GM19455 (cell line): ENCODE measurements at regions not wholly inside any gene's neighbourhood (a gene's known extent, or its start where the extent isn't known, plus 50 kb on each side); places are given as distances from the start of the nearest gene placed in this dataset.

Experiments used
- ATAC-seq: cut with Tn5 transposase; IDR thresholded peaks from one replicate; pipeline ENCODE4 v1.9.1; 2021; ENCODE audit not compliant: unreplicated experiment

DNA sequence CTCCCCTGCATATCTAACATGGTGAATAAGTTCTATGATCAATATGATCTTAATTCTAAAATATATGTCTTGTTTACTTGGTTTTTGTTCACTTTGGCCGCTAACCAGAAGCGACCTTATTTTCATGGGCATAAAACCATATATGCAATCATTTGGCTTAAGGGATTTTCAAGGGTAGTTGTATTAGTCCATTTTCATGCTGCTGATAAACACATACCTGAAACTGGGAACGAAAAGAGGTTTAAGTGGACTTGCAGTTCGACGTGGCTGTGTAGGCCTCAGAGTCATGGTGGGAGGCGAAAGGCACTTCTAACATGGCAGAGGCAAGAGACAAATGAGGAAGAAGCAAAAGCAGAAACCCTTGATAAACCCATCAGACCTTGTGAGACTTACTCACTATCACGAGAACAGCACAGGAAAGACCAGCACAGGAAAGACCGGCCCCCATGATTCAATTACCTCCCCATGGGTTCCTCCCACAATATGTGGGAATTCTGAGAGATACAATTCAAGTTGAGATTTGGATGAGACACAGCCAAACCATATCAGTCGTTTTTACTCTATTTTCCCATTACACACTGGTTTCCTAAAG lies 114.3 kb upstream of the CPEB2 start:
- ATAC-seq, result no peak

DNA sequence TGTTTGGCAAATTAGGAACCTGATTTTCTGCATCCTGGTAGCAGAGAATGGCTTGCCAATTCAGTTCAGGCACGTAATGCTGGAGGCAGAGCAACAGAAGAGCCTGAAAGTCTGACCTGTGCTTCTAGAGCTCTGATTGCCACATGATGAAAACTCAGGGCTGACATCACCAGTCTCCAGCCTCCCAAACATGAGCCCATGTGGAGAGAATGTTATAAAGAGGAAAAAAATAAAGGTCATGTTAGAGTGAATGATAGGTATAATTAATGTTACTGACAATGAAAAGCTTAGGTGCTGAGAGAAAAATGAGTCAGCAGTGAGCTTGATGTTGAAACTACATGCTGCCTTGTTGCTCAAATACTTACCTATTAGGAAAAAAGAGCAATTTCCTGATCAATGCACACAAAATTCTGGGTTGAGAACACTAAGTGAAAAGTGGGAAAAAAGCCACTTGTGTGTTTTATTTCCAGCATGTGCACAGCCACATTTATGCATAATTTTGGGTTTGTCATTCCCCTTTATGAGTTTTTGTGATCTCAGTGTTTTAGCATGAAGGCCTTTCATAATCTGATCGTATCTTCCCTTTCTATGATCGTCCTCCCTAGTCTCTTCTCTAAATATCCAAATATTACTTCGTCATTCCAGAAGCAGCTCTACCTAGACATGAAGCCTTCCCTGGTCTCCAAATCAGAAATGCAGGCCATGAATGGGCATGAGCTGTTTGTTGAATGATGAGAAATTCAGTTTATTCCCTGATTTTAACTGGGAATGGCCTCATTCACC lies 113.3 kb upstream of the CPEB2 start:
- ATAC-seq, result no peak

DNA sequence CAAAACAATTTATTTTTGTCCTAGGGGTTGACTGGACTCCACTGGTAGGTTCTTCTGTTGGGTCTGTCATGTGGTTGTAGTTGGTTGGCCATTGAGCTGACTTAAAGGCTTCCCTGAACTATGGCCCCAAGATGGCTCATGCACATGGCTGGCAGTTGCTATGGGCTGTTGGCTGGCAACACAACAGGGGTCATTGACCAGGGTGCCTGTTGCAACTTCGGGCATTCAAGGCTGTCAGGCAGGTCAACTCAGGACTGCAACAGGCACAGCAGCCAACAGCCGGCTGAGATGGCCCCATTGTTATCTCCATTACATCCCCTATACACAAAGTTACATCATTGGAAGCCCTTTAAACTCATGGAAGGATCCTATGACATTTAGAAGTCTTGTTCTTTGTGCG lies 109.7 kb upstream of the CPEB2 start:
- ATAC-seq, result no peak

DNA sequence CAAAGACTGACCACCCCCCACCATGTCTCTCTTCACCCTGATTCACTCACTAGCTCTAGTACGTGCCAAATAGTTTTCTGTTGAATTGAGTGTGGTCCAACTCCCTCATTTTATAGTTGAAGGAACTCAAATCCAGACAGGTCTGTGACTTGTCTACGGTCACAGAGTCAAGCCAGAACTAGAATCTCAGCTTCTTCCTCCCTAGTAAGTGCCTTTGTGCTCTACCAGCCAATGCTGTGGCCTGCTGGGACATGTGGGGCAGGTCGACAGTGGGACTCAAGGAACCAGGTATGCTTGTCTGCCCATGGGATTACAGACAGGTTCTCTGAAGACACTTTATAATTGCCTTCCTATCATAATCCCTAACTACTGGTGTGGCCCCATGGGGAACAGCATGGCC lies 108.6 kb upstream of the CPEB2 start:
- ATAC-seq, result no peak

DNA sequence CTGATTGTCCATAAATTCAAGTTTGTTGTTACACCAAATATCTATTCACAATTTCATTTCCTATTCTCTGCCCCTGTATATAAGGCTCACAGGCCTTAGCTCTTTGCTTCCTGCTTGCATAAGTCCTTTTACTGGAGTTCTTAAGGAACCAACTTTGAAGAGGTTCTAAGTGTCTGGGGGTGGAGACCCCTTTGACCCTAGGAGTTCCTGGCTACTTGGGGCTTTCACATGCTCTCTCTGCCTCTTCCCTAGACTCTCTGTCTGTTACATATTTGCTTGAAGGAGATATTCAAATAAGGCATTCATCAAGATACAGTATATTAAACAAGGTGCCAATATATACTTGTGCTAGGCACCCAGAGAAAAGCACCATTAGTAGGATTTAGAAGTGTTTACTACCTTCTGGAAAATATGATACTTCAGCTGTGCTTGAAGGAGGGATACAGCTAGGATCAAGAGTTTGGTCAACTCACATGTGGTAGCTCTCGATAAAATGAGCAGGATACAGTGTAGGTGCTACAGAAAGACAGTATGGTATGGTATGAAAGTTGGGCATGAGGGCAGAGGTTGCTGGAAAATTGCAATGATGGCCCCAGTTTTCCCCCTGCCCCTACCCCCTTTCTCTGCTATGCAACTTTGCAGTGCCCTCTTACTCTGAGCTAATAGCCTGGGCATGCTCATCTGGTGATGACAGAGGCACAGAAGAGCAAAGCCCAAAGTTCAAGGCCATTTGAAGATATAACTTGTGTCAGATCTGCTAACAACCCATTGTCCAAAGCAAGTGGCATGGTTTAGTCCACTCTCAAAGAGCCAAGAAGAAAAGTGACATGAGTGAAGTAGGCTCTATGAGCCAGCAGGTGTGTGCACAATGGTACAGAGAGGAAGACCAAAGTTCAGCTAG lies 107.6 kb upstream of the CPEB2 start:
- no peak for ATAC-seq

DNA sequence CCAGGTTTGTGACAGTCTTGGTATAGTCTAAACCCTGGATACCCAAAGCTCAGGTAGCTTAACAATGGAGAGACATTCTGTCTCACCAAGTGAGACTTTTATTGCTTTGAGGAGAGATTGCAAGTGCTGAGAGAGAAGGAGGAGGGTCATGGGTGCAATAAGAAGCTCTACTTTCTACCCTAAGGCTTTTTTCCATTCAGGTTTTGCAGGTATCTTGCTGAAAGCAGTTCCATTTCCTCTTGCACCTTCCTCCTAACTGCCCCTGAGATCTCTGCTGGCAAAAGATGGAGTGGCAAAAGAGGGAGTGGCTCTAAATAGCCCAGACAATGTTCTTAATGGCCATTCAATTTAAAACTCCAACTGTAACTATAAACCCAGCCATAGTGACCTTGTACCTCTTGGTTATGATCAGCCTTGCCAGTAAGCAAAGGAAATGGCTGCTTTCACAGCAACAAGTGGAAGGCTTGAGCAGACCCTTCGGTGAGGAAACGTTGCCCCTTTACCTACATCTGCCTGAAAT lies 105.6 kb upstream of the CPEB2 start:
- no peak for ATAC-seq

DNA sequence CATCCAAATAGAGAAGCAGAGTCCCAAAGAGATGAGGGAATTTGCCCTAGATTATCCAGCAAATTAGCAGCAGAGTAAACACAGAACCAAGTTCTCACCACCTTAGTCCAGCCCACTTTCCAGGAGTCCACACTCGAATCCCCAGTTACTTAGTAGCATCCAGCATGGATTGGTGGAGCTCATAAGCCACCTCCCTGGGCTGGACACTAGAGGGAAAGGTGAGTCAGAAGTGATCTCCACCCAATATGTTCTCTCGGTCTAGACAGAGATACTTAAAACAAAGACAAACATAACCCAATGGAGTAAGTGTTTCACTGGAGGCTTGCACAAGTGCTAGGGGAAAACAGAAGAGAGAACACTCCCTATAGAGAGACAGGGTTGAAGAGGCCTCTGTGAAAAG lies 105.1 kb upstream of the CPEB2 start:
- no peak for ATAC-seq

DNA sequence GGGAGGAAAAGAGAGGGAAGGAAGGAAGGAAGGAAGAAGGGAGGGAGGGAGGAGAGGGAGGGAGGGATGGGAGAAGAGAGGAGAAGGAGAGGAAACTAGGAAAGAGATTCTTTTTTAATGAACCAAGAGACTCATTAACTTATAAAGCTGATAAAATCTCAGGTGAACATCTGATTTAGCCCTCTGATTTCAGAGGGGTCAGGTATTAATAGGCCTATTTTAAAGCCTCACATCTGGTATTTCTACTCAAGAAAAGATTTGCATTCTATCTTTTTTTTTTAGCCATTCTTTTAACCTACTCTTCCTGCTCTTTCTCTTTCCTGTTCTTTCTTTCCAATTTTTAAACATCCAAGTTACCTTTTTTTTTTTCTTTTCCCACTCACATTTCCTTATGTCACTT lies 103.3 kb upstream of the CPEB2 start:
- ATAC-seq, result no peak

DNA sequence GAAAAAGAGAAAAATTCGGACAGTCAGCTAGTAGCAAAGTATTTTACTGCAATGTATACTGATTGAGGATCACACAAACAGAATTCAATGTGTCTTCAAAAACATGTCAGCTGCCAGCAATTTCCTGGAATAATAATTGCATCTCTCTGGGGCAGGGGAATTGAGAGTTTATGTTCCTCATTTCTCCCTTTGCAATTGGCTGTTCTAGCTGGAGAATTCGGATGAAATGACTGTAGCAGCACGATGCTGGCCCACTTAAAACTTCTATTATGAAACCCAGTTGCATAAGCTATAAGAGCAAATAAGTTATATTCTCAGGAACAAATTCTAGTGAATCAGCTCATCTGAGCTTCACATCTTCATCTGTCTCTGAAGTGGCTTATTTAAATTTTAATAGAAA lies 99.9 kb upstream of the CPEB2 start:
- no peak for ATAC-seq

DNA sequence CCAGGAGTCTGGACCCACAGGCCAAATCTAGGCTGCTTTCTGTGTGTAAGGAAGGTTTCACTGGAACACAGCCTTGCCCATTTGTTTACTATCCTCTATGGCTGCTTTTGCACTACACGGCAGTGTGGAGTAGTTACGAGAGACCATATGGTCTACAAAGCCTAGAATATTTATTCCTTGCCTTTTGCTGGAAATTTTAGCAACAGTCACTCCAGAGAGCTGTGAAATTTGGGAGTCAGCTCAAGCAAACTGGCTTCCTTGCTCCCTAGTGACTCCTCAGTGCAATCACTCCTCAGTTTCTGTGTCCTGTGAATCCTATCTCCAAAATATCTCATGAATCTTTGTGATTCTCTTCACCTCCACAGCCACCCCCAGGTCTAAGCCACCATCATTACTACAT lies 99.0 kb upstream of the CPEB2 start:
- no peak for ATAC-seq

DNA sequence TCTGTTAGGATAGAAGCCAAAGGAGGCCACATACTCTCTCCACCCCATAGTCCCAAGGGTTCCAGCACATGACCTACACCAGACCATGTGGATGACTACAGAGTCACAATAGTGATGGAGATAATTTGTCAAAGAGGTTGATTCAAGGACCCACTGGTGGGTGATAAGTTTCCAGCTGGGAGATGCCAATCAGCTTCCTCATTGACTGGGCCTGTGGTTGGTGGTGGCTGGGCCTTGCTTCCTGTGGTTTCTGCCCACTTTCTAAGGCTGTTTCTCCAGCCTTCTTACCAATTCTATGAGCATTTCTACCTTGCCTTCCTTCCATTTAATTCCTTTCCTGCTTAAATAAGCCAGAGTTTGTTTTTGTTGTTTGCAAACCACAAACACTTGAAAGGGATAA lies 95.5 kb upstream of the CPEB2 start:
- ATAC-seq, result no peak

DNA sequence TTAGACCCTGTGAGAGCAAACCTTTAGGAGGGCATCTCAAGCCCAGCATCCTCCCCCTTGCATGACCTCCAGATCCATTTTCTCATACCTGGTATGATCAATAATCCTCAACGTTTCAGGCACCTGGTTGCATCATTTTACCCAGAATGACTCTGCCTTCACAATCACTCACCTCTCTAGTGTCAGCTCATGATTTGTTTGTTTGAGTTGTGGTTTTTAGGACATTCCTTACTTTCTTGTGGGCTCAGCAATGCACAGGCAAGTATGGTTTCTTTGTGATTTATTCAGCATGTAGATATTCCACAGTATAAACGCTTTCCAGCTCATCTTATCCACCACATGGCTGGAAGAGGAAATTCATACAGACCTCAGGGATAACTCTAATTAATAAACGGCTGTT lies 93.6 kb upstream of the CPEB2 start:
- ATAC-seq, result no peak

DNA sequence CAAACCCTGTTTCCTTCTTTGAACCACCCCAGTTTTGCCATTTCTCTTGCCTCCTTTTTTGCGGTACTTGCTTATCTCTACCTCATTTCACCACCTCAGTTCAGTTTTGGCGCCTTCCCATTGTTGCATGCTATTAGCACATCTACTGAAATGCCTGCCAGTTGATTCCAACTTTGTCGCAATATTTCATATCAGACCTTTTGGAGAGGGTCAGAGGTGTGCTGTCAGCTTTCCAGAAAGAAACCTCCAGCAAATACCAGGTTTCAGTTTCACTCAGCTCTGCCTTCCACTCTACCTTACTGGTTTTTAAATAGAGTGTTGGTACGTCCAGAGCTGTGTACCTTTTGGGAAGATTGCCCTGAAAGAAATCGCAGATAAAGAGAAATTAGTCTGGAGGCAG lies 91.9 kb upstream of the CPEB2 start:
- no peak for ATAC-seq

DNA sequence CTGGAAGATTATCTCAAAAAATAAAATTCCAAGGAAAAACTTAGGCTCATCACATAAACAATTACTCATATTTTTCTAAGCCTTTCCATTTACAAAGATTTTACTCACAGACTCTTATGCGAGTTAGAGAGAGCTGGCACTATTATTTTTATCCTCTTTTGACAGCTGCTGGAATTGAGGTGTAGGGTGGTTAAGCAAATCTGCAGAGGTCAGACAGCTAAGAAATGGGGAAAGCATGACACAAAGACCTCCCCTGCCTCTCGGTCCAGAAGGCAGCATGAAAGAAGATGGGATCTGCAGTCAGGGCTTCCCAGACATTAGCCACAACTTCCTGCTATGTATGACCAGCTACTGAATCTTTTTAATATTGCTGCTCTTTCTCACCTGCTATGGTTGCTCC lies 89.9 kb upstream of the CPEB2 start:
- ATAC-seq, result no peak

DNA sequence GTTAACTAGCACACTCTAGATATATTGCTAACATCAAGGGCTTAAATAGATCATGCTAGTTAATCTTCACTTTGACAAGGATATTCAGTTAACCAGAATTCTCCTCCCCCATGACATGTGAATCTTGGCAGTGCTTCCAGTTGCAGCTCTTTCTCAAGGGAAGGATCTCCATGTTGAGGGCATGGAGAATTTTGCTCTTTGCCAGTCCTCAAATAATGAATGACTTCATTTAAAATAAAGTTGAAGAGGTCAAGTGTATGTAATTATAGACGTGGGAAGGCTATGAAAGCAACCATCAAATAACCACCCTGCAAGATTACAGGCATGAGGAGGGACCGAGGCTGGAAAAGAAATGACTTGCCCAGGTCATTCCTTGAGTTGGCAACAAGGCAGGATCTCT lies 87.3 kb upstream of the CPEB2 start:
- no peak for ATAC-seq

DNA sequence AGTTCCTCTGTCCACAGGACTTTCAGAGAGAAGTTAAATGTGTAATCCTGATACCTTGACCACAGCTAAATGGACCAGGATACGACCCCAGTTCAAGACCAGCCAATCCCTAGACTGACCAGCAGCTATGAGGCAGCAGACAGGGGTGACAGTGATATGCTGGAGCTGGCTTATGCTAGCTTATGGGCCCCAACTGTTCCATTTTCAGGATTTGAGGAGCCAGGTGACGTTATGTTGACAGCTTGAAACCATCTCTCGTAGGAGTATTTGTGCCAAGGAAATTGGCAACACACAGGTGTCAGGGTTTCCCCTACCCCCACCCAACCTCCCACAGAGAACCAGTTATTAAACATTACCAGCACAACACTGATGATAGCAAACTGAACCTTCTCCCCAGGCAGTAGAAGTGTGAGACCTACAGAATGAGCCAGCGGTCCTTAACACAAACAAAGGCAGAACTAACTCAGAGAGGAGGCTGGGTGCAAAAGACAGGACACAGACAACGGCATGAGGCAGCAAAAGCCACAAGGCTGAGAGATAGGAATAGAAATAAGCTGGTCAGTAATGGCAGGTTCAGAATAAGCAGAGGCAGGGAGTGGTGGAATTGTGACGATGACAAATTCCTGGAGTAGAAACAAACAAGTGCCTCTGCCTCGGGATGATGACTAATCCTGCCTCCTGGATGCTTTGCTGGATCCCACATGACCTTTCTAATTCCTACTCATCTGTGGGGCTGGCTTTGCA lies 85.6 kb upstream of the CPEB2 start:
- ATAC-seq, result no peak

DNA sequence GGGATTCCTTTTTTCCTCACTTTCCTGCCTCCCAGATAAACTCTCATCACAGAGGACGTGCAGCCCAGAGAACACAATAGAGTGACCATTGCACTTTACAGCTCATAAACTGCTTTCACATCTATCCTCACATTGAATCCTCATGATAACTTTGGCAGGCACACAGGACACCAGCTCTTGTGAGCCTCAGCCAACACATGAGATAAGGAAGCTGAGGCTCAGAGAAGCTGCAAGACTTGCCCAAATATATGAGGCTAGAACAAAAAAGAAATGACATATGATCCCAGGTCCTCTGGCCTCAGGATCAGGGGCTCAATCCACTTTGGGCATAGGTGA lies 85.0 kb upstream of the CPEB2 start:
- ATAC-seq, result no peak

DNA sequence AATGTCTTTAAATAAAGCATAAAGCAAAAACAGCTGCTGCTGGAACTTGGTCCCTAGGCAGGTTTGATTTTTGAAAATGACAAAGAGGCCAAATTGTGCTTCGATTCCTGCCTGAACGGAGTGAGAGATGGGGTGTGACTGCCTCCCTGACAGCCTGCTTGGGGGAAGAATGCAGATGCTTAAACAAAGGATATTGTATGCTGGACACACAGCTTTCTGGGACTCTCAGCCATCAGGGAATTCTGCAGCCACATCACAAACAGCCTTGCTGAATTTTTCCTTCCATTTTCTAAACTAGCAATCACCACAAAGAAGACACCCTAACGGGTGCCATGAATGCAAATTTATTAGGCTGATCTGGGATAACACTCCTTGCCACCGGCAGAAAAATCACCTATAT lies 83.9 kb upstream of the CPEB2 start:
- no peak for ATAC-seq

DNA sequence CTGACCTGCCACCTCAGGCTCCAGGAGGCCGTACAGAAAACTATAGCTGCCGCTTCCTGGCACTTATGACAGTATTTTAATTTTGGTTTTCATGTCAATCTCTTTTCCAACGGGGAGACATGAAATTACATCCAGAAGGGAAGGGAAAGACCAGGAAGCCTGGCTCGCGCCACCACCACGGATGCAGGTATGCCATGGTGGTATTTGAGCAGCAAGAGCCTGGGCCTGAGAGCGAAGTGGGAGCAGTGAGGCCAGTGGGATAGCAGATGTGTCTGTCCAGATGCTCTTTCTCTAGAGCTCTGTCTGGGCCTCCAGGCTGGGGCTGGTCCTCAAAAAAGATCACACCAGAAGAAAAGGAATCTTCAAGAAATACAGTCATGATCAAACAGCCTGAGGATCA lies 82.5 kb upstream of the CPEB2 start:
- no peak for ATAC-seq

DNA sequence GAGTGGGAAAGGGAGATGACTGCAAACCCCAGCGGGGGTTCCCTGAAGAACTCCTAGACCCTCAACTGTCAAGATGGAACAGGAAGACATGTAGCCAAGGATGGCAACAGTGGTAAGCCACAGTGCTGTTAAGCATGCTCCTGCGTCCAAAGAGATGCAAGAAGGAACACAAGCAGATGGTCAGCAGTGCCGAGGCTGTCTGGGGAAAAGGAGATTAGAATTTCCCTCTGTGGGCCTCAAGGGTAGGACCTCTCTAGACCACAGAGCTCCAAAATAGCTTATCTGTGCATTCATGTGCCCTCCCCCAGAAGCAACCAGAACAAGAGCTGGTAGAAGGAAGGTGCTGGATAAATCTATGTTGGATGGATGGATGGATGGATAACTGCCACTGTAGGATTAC lies 82.0 kb upstream of the CPEB2 start:
- ATAC-seq, result no peak

DNA sequence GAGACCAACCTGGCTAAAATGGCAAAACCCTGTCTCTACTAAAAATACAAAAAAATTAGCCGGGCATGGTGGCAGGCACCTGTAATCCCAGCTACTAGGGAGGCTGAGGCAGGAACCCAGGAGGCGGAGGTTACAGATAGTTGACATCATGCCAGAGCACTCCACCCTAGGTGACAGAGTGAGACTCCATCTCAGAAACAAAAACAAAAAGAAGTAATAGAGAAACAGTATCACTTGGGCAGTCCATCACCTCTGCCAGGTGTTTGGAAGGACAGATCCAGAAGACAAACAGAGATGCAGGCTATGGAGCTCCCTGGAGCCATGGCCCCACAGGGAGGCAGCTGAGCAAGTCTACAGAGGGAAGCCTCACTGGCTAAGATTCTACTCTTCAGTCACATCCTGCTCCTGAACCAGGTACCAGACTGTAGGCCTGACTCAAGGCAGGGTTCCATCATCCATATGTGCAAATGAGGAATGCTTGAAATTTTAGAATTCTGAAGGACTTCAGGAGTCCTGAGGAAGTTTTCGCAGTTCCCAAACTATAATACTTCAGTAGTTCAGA lies 81.4 kb upstream of the CPEB2 start:
- no peak for ATAC-seq
